NCI-H2227 treated with DMSO at 0.1 percent for 48 hours (cell line): ENCODE measurements at regions not wholly inside any gene's neighbourhood (a gene's known extent, or its start where the extent isn't known, plus 50 kb on each side); places are given as distances from the start of the nearest gene placed in this dataset.

Source experiments
- DNase-seq: peaks from one replicate; lab custom pipeline; 2025; lab: John Stamatoyannopoulos, UW

DNA sequence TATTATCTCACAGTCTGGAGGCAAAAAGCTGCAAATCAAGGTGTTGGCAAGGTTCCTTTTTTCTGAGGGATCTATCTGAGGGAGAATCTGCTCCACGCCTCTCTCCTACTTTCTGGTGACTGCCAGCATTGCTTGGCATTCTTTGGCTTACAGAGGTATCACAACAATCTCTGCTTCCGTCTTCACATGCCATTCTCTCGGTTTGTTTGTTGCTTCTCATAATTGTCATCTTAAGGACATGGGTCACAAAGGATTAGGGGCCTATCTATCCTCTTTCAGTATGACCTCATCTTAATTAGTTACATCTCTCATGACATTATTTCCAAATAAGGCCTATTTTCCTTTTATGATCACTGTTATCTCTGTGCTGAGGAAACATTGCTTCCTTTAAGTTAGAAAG lies 345.0 kb downstream of the FOXG1 start:
- no peak for DNase-seq

DNA sequence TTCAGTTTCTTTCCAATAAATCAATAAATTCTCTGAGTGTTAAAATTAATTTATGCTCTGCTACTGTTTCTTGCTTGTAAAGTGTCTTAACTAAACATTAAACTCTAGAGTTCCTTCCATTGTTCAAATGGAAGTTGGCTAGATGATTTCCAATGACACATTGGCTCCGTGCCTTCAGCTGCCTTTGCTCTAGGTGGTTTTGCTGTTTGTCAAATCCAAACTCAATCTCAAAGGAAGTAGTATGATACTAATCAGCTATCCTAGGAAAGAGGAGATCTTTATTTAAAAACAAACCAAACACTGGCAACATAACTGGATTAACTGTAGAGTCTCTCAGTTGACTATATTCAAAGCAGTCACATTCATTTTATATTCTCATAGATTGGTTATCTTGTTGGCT lies 356.4 kb downstream of the FOXG1 start:
- DNase-seq, result no peak

DNA sequence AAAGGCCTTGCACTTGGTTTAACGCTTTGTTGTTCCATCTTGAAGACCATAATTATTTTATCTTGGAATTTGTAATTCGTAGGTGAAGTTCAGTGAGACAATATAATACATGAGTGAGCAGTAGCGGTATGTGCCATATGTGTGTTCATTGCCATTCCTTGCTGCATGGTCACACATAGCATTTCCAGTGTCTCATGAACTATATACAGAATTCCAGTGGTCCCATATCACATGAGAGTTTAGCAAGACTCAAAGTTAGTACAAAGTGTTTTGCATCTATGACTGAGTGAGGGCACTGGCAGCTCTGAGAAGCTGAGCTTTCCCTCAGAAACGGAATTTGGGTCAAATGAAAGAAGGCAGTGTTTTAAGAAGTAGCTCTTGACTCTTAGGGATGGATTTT lies 359.8 kb downstream of the FOXG1 start:
- no peak for DNase-seq

DNA sequence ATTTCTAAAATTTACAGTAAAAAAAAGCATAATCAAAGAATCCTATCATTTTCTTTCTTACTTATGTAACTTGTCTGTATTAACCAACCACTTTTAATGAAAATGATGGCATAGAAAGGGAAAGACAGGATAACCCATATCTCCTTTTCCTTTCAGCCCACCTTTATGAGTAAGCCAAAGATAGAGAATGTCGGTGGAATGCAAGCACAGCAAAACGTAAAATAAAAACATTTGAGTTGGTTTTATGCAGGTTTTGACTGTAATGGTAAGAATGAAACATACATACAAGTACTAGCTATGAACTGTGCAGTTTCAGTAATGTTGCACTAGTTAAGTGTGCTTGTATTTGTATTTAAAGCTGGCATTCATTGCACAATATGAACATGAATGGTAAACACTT lies 360.3 kb downstream of the FOXG1 start:
- no peak for DNase-seq

DNA sequence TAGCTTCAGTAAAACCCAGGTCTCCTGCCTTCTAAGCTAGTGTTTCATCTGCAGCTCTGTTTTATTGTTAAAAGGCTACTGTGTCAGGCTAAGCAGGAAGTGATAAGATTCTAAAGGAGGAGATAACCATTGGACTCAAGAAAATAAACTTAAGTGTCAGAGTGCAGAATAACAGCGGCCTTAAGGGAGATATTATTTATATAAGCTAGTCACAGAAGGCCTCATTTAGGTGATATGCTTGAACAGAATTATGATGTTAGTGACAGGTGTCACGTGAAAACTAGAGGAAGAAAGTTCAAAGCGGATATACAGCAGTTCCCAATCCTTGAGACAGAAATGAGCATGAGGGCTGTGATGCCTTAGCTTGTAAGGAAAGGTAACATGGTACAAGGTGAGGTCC lies 373.4 kb downstream of the FOXG1 start:
- no peak for DNase-seq

DNA sequence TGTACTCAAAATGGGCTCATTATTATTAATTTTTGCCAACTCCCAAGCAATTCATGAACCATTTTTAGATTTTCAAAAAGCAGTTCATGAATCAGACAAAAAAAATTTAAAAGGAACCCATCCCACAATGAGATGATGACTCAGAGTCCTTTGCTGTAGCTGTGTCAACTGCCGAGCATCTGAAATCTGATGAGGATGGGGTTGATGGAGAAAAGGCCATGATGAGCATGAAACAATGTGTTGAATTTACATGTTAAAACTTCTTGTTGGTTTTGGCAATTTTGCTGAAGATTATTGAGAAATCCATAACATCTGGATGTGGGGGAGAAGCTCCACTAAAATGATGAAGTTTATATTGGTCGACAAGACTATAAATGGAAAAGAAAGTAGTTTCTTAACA lies 378.0 kb downstream of the FOXG1 start:
- DNase-seq, result no peak

DNA sequence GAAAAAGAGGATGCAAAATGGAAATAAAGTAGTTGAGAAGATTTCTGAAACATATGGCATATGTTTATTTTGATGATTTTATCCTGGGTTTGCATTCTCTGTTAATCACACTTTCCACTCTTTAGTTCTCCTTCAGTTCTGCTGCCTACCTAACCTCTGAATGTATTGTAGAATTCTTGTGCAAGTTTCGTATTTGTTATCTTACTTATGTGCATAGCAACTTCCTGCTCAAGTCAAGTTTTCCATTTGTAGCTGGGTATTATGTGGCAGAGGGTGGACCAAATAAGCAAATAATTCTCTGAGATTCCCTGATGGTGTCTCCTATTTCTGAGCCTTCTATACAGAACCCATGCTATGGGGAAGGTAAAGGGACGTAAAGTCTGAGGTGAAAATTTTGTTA lies 381.6 kb downstream of the FOXG1 start:
- no peak for DNase-seq

DNA sequence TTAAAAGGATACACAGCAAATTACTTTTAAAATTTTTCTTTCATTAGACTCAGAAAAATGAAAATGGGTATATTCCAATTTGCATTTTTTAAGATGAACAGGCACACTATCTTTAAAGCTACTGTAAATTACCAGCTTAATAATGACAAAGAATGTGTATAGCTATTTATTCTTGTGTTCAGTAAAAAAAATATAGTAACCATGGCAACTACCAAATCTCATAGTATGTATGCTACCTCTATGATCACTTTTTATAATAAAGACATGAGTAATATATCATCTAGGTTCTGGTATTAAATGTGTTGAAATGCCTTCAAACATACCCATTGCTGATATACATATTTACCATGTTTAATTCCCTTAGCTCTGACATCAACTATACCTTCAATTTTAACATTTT lies 383.2 kb downstream of the FOXG1 start:
- DNase-seq, result no peak

DNA sequence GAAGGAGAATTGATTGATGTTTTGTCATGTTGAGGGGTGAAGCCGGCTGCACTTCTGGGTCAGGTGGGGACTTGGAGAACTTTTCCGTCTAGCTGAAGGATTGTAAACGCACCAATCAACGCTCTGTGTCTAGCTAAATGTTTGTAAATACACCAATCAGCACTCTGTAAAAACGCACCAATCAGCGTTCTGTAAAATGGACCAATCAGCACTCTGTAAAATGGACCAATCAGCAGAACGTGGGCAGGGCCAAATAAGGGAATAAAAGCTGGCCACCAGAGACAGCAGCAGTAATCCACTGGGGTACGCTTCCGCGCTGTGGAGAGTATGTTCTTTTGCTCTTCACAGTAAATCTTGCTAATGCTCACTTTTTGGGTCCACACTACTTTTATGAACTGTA lies 384.1 kb downstream of the FOXG1 start:
- DNase-seq, result no peak

DNA sequence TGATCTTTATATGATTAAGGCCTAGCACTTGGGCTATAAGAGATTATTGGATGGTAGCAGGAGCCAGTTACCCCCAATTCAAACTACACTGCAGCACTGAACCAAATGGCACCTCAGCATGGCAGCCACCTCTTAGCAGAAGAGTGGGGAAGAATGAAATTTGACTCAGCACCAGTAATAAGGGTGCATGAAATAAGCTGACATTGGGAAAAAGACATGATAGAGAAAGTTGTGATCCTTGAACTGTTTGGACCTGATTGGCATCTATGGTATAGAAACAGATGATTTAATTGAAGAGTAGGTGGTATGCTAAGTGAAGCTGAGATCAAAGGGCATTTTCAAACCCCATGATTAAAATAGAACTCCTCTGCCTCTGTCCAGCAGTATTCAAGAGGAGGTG lies 389.5 kb downstream of the FOXG1 start:
- DNase-seq, result peak; percentile 50

DNA sequence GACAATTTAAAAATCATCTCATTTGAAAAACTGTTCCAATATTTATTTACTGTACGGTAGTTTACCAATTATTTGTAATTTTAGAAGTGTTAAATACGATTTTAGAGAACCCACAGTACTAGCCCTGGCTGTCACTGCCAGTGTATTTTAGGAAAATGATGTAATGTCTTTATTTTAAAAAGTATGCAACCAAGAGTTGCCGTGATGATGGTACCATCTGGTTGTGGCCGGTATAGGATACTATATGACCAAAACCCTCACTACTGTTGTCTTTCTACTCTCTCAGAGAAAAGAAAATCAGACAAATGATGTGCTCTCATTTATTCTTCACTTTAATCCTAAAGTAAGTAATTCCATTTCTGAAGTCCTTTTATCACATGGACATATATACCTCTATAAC lies 395.0 kb downstream of the FOXG1 start:
- no peak for DNase-seq

DNA sequence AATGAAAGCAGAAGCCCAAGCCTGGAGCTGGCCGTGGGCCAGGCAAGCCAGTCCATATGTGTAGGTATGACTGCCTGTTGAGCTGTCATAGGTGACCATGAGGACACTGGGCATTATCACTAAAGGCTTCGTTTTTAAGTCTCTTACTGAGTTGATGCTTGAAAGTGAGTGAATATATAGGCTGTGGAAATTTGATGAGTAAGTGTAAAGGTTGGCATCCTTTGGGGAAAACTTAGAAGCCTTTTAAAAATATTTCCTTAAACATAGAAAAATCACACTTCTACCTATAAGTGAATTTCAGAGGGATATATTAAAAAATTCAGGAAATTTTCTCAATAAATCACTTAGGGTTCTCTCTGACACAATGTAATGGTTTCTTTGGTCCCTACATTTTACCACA lies 396.5 kb downstream of the FOXG1 start:
- DNase-seq, result no peak

DNA sequence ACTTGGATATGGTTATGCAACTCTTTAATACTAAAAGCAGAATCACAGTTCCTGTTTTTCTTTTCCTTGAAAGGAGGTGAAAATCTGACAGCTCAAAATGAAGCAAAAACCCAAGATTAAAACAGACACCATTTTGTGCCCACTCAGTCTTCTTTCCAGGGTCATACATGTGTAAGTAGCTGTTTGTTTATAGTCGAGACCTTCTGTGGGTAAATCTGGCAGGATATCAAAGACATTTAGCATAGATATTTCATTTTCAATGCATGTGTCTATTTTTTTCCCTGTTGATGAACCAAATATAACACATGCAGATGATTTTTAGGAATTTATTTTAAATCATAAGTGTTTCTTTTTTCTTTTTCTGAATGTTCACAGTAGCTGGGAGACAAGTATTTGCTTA lies 398.8 kb downstream of the FOXG1 start:
- DNase-seq, result no peak

DNA sequence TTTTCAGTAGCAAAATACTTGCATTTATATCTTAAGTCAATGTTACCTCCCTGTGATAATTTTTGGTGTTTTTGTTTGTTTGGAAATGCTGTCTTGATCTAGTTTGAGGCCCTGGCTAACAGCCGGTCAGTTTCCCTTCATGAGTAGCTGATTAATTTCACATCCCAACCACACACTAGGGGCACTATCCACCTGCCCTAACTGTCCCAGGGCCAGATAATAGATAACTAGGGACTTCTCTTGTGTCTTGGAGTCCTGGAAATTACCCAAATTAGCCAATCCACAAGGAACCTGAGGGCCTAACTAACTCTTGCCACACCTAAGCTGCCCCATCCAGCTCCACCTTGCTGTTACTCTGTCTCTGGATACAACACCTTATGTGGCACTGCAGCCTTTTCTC lies 399.9 kb downstream of the FOXG1 start:
- DNase-seq, result no peak

DNA sequence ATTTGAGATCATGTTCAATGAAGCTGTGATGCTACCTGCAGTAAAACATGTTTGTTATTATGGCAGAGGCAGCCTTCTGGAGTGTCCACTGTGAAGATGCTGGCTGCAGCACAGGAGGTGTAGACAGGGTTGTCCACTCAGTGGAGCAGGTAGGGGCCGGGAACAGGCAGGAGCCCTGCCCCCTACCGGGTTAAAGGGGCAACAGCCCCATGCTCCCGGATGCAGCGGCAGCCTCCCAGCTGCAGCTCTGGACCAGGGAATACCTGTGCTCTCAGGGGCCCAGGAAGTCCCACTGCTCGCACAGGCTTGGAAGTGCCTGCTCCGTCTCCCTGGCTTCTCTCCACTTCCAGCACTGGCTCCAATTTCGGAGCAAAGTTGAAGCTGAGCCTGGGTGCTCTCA lies 401.6 kb downstream of the FOXG1 start:
- DNase-seq, result no peak

DNA sequence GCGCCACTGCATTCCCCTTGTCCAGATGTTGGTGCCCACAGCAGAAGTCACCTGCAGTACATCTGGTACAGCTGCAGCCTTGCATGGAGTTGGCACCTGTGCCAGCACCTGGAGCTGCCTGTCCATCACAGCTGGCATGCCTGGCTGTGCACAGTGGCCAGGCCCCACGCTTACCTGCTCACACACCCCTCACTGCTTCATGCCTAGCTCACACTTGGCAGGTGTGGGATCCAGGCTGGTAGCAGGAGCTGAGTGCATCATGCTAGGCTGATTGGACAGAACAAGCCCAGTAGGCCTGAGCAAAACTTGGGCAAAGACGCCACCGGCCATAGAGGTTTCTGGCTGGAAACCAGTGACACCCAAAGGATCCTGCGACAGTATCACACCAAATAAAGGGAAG lies 402.8 kb downstream of the FOXG1 start:
- no peak for DNase-seq

DNA sequence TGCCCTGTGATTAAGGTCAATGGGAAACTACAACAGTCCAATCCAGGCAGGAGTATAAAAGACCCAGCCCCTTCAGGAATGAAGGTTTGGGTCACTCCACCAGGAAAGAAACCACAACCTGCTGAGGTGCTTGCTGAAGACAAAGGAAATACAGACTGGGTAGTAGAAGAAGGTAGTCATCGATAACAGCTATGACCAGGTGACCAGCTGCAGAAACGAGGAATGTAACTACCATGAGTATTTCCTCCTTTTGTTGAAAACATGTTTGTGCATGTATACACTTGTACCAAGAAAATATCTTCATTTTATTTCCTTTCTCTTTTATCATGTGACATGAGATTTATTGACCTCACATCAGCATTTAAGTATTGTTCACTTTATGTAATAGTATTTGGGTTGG lies 409.1 kb downstream of the FOXG1 start:
- no peak for DNase-seq

DNA sequence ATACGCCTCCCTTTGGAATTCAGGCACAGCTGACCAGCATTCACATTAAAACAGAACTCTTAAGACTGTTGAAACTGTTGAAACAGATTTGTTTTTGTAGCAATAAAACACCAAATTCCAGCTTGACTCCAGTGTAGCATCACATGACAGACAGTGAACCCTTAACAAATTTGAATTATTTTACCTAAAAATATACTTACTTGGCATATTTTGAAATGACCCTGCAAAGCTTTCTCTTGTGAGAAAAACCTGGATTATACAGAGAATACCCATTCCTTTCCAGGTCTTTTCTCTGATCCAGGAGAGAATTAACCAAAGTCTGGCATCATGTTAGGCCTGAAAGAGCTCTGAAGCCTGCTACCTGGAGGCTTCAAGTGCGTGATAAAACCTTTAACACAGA lies 410.3 kb downstream of the FOXG1 start:
- DNase-seq, result no peak

DNA sequence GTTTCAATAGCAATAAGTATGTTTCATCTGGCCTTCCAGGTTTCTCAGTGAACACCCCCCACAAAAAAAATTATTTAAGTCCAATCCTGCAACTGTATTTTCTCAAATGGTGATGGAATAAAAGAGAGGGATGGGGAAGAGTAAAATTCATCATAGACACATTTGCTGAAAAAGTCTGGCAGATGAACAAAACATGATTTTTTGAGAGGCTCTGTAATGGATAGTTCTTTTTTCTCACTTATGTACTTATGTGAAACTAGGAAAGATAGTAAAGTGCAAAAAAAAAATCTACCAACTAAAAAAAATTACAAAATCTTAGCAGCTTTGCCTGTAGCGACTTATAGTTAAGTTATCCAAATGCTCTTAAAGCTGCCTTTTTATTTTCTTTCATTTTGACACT lies 412.4 kb downstream of the FOXG1 start:
- DNase-seq, result no peak

DNA sequence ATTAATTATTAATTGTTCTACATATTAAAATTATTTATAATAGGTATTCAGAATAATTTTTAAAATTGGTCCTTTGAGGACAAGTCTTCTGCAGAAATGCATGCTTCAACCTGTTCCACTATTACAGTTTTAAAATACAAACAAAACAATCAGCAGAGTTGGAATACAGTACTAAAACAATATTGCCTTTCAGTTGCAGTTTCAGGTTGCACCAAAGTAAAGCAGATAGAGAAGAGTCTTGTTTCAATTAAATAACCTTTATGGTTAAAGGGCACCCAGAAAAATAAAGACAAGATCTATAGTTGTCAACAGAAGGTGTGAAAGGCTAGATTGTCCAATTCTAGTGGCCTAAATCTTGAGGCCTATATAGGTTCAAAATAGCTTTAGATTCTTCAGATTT lies 424.5 kb downstream of the FOXG1 start:
- DNase-seq, result no peak

DNA sequence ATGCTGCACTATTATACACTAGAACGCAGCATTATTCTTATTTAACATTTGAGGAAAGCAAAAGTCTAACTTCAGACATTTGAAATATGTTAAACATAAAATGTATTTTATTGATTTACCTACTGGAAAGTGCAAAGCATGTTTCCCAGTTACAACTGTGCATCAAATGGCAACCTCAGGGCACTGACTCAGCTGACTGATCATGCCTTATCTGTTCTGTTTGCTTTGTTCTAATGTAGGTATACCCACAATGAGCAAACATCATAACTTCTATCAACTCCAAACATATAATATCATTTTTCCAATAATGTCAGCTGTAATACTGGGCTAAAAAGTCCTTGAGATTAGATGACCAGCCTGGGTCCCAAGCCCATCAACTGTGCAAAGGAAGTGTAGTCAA lies 431.0 kb downstream of the FOXG1 start:
- DNase-seq, result no peak

DNA sequence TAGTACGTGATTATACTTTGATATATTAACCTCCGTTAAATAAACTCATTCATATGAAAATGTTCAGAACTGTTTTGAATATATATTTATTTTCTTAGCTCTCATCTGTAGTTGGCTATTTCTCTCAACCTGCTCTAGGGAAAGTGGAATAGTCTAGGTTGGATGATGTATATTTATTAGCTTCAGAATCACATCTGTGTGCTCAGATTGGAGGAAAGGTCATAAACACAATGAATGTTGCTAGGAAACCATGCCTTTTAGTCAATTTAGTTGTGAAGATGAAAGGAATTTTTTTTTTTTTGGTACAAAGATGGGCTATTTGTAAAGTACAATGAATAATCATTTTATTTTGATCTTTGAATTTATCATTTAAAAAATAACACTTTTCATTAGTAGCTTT lies 439.1 kb downstream of the FOXG1 start:
- DNase-seq, result peak; percentile 9

DNA sequence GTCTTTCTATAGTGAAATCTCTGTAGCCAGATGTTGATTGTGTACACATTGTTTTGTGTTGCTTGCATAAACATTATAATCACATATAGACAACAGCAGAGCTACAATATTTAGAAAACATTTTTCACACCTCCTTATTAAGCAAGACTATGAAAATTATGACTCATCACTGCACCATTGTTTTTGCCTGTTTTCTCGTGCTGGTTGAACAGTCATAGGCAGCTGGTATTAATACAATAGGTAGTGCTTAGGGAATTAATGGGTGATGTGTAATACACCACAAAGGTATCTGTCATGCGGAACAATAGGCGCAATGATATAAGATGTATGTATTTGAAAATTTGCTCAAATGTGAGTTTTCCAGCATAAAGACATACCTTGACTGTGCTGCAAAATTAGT lies 449.3 kb downstream of the FOXG1 start:
- DNase-seq, result no peak

DNA sequence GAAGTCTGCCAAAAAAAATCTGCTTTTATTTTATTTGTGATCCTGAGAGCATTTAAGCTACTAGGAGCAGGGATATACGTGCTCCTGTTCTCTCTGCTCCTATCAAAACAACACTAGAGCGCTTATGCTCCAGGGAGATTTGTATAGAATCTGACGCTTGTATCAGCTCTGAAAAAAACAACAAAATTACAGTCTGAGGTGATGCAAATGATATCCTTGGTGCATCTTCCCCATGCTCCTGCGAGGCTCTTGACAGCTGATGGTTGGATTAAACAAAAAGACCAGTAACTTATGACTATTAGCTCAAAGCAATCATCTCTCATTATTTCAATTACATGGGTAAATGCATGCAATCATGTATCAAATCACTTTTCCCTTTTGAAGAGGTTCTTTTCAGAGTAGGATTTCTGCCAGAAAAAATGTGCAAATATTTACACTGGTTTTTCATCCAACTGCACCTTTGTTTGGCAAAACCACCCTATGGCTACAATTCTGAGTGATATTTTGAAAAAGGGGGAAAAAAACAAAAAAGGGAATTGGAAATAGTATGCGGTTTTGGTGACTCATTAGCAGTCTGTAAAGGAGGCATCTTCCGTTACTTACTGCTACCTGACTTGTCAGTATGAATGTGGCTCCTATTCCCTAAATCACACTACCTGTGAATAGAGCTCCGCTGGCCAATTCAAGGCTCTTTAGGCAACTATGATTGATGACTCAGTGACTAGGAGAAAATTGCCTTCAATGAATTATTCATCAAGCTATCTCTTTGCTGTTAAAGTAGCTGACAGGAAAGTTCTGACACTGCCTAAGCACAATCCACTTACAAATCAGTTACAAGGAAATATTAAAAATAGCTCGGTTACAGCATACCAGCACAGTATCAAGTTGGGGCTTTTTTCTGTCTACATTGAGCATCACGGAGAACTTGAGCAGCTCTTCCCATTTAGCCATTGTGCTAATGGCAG lies 450.0 kb downstream of the FOXG1 start:
- peak; percentile 98 for DNase-seq
